HG03460 (cell line): ENCODE measurements at regions not wholly inside any gene's neighbourhood (a gene's known extent, or its start where the extent isn't known, plus 50 kb on each side); places are given as distances from the start of the nearest gene placed in this dataset.

Experiments
- ATAC-seq: cut with Tn5 transposase; IDR thresholded peaks from one replicate; pipeline ENCODE4 v1.9.1; 2021; ENCODE audit not compliant: unreplicated experiment

DNA sequence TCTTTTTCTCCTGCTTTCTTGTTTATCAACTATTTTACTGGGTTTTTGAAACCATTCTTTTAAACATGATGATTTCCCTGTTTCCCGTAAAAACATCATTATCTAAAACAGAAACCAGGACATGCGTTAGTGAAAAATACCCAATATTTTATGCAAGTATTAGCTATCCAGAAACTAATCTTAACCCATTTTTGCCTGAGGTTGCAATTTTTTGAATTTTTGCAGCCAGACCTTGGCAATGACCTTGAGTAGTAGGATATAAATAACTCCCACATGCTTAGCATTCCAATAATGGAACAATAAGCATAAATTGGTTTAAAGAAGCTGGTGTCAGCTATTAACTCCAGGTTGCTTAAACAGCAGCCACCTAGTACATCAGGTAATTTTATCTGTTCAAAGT is 308.9 kb upstream of the ANO3 start:
- ATAC-seq = no peak

DNA sequence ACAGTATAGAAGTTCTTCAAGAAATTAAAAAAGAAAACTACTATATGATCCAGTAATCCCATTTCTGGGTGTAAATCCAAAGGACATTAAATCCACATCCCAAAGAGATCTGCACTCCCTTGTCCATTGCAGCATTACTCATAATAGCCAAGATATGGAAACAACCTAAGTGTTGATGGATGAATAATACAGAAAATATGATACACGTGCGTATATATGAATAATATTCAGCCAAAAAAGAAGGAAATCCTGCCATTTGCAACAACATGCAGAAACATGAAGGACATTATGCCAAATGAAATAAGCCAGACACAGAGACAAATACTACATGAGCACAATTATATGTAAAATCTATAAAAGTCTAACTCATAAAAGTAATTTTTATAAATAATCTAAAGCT is 306.3 kb upstream of the ANO3 start:
- ATAC-seq = no peak

DNA sequence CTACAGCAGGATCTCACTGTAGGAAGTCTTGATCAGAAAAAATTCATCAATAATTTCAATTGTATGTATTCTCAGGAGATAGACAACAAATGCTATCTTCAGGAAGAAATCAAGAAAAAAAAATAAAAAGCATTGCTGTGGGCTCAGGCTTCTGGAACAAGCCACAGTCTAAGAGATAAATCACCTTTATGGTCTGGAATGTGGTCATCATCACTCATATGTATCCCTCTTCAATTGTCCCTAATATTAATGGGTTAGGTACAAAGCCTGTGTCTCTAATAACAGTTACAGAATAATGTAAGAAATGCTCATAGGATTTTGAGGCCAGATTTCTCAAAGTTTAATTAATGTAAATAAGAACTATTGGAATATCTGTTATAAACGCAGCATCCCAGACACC is 305.9 kb upstream of the ANO3 start:
- no peak for ATAC-seq

DNA sequence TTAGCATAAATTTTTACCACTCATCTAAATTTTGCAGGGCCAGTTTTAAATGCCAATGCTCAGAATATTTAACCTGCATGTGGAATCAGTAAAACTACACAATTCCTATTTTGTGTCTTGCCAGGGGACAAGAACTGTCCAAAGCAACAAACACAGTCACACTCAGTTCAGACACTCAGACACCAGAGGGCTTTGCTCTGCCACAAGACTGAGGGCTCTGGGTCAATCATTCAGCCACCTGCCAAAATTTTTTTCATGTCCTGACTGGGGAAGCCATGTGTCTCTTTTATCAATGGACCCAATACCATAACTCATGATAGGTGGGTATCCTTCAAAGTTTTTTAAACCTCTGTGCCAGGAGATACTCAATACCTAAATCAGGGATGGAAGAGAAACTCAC is 304.0 kb upstream of the ANO3 start:
- peak; percentile 71 for ATAC-seq

DNA sequence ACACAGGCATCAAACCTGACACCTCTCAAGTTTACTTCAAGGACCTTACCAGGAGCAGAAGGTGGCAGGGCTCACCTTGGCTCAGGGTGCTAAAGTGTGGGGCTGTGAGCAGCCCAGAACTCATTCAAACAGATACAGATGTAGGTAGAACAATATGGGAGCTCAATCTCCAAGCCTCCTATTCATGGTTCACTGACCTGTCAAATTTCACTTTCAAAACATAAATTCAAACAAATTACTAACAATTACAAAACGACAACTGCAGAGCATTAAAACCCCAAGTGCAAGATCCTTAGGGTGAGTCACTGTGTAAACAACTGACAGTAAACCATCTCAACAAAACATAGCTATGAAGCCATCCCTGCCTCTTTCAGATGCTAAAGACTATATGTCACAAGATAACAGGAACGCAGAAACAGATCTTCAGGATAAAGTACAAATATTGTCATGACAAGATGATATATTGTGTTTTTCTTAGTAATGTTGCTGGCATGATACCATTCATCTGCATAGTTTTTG is 303.5 kb upstream of the ANO3 start:
- ATAC-seq = peak; percentile 25

DNA sequence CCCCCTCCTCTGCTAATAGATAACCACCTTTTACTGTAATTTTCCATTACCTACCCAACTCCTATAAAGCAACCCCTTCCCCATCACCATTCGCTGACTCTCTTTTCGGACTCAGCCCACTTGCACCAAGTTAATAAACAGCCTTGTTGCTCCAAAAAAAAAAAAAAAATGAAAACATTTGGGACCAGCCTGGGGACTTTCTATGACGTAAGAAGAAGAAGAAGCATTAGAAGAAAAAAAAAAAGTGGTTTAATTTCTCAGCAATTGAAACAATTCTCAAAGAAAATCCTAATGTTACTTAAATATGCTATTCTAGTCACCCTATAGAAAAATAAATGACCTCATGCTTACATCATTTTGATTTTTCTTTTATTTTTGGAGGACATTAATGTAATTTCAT is 301.5 kb upstream of the ANO3 start:
- no peak for ATAC-seq

DNA sequence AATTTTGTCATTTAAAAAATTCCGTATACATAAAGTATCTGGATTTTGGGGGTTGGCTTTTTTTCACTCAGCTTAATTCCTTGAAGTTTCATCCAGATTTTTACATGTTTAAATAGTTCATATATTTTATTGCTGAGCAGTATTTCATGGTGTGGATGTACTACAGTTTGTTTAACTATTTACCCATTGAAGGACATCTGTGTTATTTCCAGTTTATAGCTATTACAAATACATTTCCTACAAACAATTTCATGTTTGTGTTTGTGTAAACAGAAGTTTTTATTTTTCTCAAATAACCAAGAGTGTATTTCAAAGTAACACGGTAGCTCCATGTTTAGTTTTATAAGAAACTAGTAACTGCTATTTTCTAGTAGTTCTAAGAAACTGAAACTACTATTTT is 299.7 kb upstream of the ANO3 start:
- no peak for ATAC-seq

DNA sequence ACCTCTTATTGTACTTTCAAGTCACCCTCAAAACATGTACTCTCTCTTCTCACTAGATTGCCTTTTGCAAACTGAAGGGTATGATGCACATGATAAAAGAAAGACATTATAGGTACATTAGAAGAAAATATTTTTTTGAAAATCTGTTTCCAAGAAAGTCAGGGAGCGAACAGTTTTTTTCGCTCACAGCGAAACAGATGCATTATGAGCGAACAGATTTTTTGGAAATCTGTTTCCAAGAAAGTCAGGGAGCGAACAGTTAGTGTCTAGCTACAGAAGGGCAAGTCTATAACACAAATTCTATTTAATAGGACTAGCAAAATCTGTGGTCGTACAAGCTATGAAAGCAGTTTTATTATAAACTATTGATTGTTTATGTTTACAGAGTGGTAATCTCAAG is 296.2 kb upstream of the ANO3 start:
- ATAC-seq = no peak

DNA sequence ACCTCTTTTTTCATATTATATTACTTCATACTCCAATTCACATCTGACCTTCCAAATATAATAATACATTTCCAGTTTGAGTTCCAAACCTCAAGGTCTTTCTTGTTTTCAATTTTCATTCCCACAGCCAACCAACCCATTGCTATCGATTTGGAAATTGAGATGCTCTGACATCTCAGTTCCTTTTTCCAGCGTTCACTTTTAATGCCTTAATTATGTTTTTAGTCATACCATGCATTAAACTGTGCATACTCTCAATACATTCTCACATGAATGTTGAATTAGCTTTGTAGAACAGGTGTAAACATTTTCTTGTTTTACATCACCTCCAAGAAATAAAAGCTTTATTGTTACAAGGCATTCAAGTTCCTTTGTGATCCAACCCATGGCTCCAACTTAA is 294.2 kb upstream of the ANO3 start:
- ATAC-seq = no peak

DNA sequence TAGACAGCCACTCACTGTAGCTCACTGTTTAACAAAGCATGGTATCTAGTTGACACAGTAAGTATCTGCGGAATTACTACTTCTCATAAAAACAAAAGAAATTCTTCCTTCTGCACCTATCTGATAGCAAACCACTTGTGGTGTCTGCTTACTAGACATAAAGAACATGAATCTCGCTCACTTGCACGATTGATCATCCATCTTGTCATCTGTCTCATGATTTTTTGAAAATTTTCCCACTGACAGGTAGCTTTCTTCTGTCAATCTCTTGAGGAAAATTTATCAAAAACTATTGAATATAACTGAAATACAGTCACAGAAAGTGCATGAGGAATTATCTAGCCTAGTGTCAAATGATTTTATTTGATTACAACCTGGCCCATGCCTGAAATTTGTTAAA is 291.6 kb upstream of the ANO3 start:
- ATAC-seq = no peak

DNA sequence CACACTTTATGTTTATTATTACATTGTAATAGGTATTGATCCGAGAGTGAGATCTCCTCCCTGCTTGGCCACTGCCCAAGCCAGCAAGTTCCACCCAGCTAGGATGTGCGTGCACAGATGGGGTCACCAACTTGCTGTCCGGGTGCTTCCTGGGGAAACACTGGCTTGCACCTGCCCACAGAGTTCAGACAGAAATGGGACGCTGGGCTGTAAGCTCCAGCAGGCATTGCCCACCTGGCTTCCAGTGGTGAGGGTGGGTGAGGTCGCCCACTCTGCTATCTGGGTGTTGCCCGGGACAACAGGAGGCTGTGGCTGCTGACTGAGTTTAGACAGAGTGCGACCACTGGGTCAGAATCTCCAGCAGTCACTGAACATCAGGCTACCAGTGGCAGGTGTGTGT is 289.8 kb upstream of the ANO3 start:
- ATAC-seq = no peak

DNA sequence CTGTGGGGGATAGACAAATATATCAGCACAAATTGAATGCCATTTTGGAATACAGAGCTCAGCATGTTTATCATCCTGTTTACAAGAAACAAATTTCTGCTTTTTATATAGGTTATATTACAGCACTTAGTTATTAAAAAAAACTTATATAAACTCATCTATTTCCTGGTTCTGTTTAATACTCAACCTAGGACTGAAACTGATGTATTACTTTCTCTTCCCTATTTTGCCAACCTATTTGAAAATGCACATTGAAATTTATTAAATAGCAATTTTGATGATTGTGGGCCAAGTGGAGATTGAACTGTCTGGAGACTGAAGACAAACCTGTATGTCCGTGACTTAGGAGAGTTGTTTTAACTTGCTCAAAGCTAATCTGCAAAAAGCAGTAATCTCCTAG is 288.3 kb upstream of the ANO3 start:
- no peak for ATAC-seq

DNA sequence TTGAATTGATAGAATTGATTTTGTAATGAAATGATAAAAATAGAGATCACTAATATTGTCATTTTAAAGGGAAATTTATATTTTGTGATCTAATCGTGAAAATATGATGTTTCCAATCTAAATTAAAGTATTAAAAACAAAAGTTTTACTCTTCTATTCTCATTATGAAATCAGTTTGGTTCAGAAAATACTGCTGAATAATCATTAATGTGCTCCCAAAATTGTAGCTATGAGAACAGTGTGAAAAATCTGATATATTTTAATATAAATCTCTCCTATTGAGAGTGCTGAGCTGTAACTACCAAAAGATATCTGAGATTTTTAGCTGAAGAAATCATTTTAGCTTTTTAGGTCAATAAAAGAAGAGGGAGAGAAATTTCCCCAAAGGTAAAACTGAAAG is 287.5 kb upstream of the ANO3 start:
- no peak for ATAC-seq

DNA sequence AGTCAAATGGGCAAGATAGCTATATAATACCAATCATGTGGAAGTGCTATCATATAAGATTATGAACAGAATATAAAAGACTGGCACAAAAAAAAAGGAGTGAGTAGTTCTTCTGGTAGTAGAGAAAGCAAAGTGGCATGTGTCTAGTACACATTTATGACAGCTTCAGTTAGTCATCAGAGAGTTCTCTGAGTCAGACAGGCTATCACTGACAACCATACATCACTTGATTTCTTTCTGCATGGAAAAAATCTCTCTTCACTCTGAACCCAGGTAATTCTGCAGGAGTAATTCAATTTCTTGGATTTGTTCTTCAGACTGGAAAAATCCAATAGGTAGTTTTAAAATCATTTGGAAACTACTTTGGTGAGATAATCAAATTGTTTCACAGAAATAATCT is 286.8 kb upstream of the ANO3 start:
- no peak for ATAC-seq

DNA sequence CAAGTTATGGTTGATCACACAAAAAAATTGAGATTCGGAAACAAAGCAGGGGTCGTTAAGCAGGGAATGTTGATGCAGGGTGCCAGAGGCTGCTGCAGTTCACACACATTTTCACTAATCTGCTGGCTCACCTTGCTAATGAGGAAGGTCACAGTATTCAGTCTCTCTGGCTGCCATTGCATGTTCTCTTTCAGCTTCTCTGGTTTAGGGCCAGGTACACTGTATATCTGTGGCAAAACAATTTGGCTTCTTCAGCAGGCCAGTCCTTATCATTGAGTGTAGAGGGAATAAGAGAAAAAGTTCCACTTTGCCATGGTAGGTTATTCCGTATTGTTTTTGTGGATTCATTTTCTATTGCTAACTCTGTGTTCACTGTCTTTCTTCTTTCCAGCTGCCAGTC is 283.7 kb upstream of the ANO3 start:
- ATAC-seq = no peak

DNA sequence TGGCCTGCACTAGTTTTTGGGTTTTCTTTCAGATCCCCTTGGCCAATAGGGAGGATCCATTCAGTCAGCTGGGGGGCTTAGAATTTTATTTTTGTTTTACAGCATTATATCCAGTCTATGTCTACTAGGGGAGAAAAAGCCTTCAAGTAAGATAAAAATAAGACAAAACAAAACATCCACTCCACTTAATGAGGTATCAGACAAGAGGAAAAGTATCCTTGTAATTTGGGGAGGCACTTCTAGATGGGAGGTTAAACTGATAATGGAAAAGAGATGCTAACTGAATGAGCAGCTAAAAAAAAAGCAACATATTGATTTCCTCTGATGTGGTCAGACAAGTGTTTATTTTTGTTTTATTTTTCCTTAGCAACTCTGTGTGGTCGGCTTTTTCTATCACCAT is 278.0 kb upstream of the ANO3 start:
- ATAC-seq = no peak

DNA sequence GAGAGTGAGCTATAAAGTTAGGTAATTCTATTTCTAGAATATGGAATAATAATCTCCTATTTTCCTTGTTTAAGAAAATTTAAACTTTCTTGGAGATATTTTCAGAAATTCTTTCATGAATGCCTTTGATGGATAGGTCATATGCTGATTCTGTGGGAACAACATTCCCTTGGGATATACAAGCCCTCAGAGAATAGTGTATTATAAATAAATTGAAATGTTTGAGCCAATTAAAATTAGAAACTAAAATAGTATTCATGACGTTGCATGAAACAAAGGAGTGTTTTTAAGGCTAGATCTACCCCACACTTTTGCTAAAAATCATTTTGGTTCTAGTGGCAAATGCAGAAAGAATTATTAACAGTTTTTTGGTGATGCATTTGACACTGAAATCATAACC is 269.3 kb upstream of the ANO3 start:
- ATAC-seq = no peak

DNA sequence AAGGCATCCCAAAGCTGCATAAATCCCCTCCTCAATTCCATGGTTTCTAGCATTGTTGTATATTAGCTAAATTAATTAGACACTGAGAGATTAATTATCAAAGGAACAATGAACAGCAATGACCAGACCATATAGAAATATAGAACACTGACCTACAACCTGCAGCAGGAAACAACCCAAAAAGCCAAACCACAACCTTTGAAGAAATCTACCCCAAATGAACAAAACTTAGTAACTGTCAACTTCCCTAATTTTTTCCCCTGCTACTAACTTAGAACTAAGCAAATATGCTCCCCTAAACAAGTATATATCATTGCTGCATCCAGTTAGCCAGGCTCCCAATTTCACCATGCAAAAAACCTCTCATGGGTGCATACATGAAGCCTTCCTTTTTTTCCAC is 268.0 kb upstream of the ANO3 start:
- ATAC-seq = no peak

DNA sequence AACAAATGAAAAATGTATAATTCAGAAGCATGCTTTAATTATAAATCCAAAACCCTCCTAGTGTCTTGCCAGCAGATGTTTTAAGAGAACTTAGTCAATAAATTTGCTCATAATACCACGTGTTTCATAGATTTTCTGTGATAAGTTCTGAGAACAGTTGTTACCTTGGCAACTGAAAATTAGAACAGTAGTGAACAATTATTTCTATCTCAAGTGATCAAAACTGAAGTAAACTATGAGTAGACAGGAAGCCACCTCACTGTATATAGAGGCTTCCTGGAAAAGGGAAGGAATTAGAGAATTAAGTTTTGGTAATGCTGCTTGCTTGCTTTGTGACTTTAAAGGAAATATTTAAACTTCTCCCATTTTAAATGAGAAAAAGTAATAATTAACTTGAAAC is 266.0 kb upstream of the ANO3 start:
- ATAC-seq = no peak

DNA sequence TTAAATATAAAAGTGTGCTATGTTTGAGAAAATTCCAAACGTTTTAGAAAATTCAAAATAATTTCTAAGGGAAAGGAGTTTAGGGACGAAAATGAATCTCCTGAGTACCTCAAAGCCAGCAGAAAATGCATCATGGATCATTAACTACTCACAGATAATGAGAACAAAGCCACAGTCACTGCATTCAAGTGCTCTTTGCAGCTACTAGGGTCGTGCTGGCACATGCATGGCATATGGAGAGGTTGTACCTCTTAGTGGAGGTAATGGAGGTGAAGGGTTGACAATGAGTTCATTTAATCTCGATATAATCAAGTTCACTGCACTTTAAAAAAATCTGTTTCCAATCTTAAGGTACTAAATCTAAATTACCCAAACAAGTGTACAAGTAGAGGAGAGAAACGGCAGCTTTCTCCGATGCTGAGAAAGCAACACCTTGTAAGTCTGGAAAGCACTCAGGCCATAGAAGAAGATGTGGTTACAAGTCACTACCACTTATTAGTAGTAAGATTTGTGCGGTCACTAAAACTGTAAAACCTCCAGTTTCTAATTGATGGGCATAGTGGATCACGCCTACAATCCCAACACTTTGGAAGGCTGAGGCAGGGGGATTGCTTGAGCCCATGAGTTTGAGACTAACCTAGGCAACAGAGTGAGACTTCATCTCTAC is 261.1 kb upstream of the ANO3 start:
- no peak for ATAC-seq

DNA sequence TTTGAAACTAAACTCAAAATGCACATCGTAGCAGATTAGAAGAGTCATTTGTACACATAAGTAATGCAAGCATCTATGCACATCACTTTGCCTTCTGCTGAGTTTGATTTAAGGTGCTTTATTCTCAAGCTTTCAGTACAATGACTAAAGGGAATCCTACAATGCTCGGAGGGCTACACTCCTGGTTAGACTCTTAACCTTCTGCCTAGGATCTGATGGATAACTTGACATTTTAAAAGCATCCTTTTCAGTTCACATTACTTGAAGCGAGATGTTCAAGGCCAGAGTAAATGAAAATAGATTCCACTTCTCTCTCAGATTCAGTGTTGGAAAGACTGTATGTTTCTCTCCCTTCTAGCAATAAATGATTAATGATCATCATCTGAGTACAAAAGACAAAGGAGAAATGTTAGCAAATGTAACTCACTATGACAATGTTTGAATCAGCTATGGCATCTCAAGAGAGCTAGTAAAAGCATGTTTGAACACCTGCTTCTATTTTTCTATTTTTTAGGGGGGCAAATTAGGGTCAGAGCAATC is 259.2 kb upstream of the ANO3 start:
- ATAC-seq = no peak

DNA sequence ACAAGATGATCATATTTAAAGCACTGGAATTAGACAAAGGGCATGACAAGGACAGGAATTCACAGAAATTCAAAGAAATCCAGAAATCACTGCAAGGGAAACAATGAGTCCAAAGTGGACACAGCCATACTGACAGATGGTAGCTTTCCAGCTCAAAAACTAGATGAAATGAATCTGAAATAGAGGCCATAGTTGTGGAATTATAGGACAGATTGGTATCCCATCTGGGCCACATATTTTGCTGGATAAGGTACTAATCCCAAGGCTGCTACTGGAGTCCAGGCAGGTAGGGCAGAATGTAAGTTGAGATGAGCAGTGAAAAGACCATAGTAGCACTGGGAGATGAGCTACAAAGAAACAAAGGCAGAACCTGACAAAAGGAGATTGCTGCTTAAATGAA is 258.3 kb upstream of the ANO3 start:
- no peak for ATAC-seq
